Thyroid gland (tissue), 4 donors: ENCODE measurements at regions not wholly inside any gene's neighbourhood (a gene's known extent, or its start where the extent isn't known, plus 50 kb on each side); places are given as distances from the start of the nearest gene placed in this dataset.
A peak's percentile ranks its signal among the peaks of the same experiment; 100 is the strongest.

Experiments
- DNase-seq, 2 donors: peaks; one replicate each; pipeline ENCODE4 v3.0.0-alpha.2; 2019
- H3K27ac ChIP-seq, 3 donors: fragments of 200-600 bp; sonication (generic); 1 replicate in 2 of 3; 2 replicates in 1 of 3; pipeline ENCODE4 v1.5.1; 2016 to 2019; ENCODE audit warnings: mild to moderate bottlenecking in 1 of 3, moderate library complexity in 1 of 3
- H3K27me3 ChIP-seq: fragments of 200-600 bp; sonication (generic); one replicate; pipeline ENCODE4 v1.5.1; 2019
- H3K36me3 ChIP-seq, 2 donors: fragments of 200-600 bp; sonication (generic); one replicate each; pipeline ENCODE4 v1.5.1; 2016 to 2019
- H3K4me1 ChIP-seq, 2 donors: fragments of 200-600 bp; sonication (generic); one replicate each; pipeline ENCODE4 v1.5.1; 2017 to 2019
- H3K4me3 ChIP-seq, 3 donors: fragments of 200-600 bp; sonication (generic); replicated peaks in 1 of 3; 1 replicate in 2 of 3; 2 replicates in 1 of 3; pipeline ENCODE4 v1.5.1; 2016; ENCODE audit warnings: mild to moderate bottlenecking in 1 of 3
- H3K9me3 ChIP-seq: fragments of 200-600 bp; sonication (generic); one replicate; pipeline ENCODE4 v1.5.1; 2017
- POLR2A ChIP-seq, 2 donors: fragments of 450-650 bp; IDR thresholded peaks; one replicate each; pipeline ENCODE4 v1.6.1; 2017; ENCODE audit warnings: antibody characterized with exemption in 2 of 2, mild to moderate bottlenecking in 2 of 2, moderate library complexity in 1 of 2
- whole genome bisulfite sequencing, 2 donors: methylation state at CpG; one replicate each; pipeline ENCODE4 v1.1.5; 2017; 5-methylcytosine and 5-hydroxymethylcytosine counted together
- intact Hi-C: fragments of 100-400 bp; cut with DNase I; formaldehyde crosslinking; loops from one replicate; pipeline ENCODE4 v1.15.1; 2023
- TF ChIP-seq, protein P1 (sequence below), 6 experiments: fragments of 200-600 bp in 3 of 6; fragments of 450-650 bp in 3 of 6; sonication (generic) in 3 of 6; IDR thresholded peaks; one replicate each; pipeline ENCODE4 v1.5.1; 2016 to 2019; ENCODE audit warnings: antibody characterized with exemption in 6 of 6, mild to moderate bottlenecking in 2 of 6, inconsistent platforms in 1 of 6, moderate library complexity in 1 of 6

- Histone ChIP-seq H3K36me3 (no peaks in the 10 kb centered on the region), H3K27ac (no peak overlapping the region), H3K9me3 (no peaks in the 10 kb centered on the region), H3K27me3 (no peaks in the 10 kb centered on the region), H3K4me3 (no peak overlapping the region), H3K4me1 (peaks cover 10 to 12% of the 10 kb centered on the region in 2 donors)
- intact Hi-C loops: no loop called here
- 96 to 100% methylated on average over 2 of the region's 2 CpGs for WGBS, 2 donors
- TF ChIP-seq, protein P1, sequence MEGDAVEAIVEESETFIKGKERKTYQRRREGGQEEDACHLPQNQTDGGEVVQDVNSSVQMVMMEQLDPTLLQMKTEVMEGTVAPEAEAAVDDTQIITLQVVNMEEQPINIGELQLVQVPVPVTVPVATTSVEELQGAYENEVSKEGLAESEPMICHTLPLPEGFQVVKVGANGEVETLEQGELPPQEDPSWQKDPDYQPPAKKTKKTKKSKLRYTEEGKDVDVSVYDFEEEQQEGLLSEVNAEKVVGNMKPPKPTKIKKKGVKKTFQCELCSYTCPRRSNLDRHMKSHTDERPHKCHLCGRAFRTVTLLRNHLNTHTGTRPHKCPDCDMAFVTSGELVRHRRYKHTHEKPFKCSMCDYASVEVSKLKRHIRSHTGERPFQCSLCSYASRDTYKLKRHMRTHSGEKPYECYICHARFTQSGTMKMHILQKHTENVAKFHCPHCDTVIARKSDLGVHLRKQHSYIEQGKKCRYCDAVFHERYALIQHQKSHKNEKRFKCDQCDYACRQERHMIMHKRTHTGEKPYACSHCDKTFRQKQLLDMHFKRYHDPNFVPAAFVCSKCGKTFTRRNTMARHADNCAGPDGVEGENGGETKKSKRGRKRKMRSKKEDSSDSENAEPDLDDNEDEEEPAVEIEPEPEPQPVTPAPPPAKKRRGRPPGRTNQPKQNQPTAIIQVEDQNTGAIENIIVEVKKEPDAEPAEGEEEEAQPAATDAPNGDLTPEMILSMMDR (IDR thresholded peaks at IDR 0.05): no peak
- no peak for TF ChIP-seq POLR2A (IDR thresholded peaks at IDR 0.05)
- DNase-seq: no peak
These were observed 496.2 kb downstream of the COG6 start for GRCh38 chr13:40151673-40152072.

GRCh38 chr13:40152145-40152544 lies 496.7 kb downstream of the COG6 start:
- peak in 1 of 2 donors; percentile 27 for DNase-seq
- no peak for TF ChIP-seq POLR2A (IDR thresholded peaks at IDR 0.05)
- TF ChIP-seq, protein P1 (IDR thresholded peaks at IDR 0.05): peak in 1 of 6 experiments; percentile 11
- intact Hi-C loops: no loop called here
- H3K36me3 ChIP-seq: no peaks in the 10 kb centered on the region
- no peaks in the 10 kb centered on the region for H3K27me3 ChIP-seq
- WGBS, 2 donors: 63 to 64% methylated on average over 3 of the region's 3 CpGs
- peaks cover 10 to 12% of the 10 kb centered on the region in 2 donors for H3K4me1 ChIP-seq
- H3K4me3 ChIP-seq: no peak overlapping the region
- H3K9me3 ChIP-seq: no peaks in the 10 kb centered on the region
- H3K27ac ChIP-seq: no peak overlapping the region

GRCh38 chr13:40152922-40153321 lies 497.5 kb downstream of the COG6 start:
- no peaks in the 10 kb centered on the region for H3K27me3 ChIP-seq
- no peak for DNase-seq
- intact Hi-C loops: no loop called here
- H3K4me3 ChIP-seq: no peak overlapping the region
- peaks cover 10 to 12% of the 10 kb centered on the region in 2 donors for H3K4me1 ChIP-seq
- H3K36me3 ChIP-seq: no peaks in the 10 kb centered on the region
- H3K9me3 ChIP-seq: no peaks in the 10 kb centered on the region
- WGBS, 2 donors: 90 to 95% methylated on average over 4 of the region's 4 CpGs
- no peak overlapping the region for H3K27ac ChIP-seq
- TF ChIP-seq, protein P1 (IDR thresholded peaks at IDR 0.05): no peak
- no peak for TF ChIP-seq POLR2A (IDR thresholded peaks at IDR 0.05)

DNA sequence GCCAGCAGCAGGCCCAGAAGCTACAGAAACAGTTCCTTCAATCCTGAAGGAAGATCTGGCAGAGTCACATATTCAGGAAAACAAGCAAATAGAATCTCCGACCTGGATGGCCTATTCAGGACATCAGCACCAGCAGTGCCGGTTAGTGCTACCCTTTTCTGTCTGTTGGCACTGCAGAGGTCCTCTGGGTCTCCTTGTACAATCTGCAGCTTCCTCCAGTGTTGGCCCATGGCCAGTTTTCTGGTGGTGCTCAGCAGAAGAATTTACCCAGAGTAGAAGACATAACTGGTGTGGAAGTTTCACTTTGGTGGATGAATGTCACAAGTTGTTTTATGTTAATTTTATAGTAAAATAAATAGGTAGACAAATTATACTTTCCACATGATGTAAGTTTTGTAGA lies 498.1 kb downstream of the COG6 start:
- TF ChIP-seq POLR2A (IDR thresholded peaks at IDR 0.05): no peak
- TF ChIP-seq, protein P1 (IDR thresholded peaks at IDR 0.05): no peak
- no peaks in the 10 kb centered on the region for H3K36me3 ChIP-seq
- H3K27me3 ChIP-seq: no peaks in the 10 kb centered on the region
- intact Hi-C loops: no loop called here
- H3K4me3 ChIP-seq: no peak overlapping the region
- no peak overlapping the region for H3K27ac ChIP-seq
- no peaks in the 10 kb centered on the region for H3K9me3 ChIP-seq
- H3K4me1 ChIP-seq: peaks cover 10 to 12% of the 10 kb centered on the region in 2 donors
- 54 to 79% methylated on average over 2 of the region's 2 CpGs for WGBS, 2 donors
- DNase-seq: peak; percentile 36 to 47

GRCh38 chr13:40155201-40155600 lies 499.7 kb downstream of the COG6 start:
- Histone ChIP-seq H3K36me3 (no peaks in the 10 kb centered on the region), H3K27ac (no peak overlapping the region), H3K4me1 (no peaks in the 10 kb centered on the region), H3K4me3 (no peak overlapping the region), H3K9me3 (no peaks in the 10 kb centered on the region), H3K27me3 (no peaks in the 10 kb centered on the region)
- intact Hi-C loops: no loop called here
- WGBS, 2 donors: 97 to 99% methylated on average over 2 of the region's 2 CpGs
- TF ChIP-seq, protein P1 (IDR thresholded peaks at IDR 0.05): no peak
- no peak for TF ChIP-seq POLR2A (IDR thresholded peaks at IDR 0.05)
- no peak for DNase-seq
